ENCODE measurements at regions not wholly inside any gene's neighbourhood (a gene's known extent, or its start where the extent isn't known, plus 50 kb on each side); places are given as distances from the start of the nearest gene placed in this dataset.

DNA sequence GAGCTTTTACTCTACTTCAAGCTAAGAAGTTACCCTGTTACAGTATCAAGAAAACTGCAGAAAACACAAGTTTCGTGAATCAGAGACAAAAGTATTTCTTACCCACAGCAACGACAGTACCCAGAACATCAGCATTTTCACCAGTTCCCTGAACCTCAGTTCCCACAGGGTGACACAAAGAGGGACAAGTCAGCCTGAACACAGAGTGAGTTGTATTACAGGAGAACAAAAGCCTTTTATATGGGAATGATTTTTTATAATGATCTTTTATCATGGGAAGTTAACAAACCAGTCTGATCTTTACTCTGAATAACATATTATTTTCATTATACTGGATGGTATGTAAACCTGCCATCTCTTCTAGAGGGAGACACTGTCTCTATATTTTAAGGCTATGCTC lies 139.0 kb upstream of the ITGA1 start:
- no peak for TF ChIP-seq RAD21 (conservative IDR thresholded peaks at IDR 0.05)
- no peak for TF ChIP-seq MXI1 (conservative IDR thresholded peaks at IDR 0.05; ENCODE audit: poor library complexity, severe bottlenecking)
- no peak for TF ChIP-seq EZH2 (IDR thresholded peaks at IDR 0.05; ENCODE audit: borderline replicate concordance, insufficient read depth, low read length, poor library complexity, severe bottlenecking)
- TF ChIP-seq, protein P1, sequence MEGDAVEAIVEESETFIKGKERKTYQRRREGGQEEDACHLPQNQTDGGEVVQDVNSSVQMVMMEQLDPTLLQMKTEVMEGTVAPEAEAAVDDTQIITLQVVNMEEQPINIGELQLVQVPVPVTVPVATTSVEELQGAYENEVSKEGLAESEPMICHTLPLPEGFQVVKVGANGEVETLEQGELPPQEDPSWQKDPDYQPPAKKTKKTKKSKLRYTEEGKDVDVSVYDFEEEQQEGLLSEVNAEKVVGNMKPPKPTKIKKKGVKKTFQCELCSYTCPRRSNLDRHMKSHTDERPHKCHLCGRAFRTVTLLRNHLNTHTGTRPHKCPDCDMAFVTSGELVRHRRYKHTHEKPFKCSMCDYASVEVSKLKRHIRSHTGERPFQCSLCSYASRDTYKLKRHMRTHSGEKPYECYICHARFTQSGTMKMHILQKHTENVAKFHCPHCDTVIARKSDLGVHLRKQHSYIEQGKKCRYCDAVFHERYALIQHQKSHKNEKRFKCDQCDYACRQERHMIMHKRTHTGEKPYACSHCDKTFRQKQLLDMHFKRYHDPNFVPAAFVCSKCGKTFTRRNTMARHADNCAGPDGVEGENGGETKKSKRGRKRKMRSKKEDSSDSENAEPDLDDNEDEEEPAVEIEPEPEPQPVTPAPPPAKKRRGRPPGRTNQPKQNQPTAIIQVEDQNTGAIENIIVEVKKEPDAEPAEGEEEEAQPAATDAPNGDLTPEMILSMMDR (IDR thresholded peaks at IDR 0.05; ENCODE audit: poor library complexity, severe bottlenecking), result no peak
- no peak for TF ChIP-seq EP300 (conservative IDR thresholded peaks at IDR 0.05; ENCODE audit: poor library complexity, severe bottlenecking)
- no peak overlapping the region for H3K4me3 ChIP-seq (ENCODE audit: low read length)
- no peaks in the 10 kb centered on the region for H3K79me2 ChIP-seq (replicated peaks; ENCODE audit: insufficient read depth, low read length)
- H2AFZ ChIP-seq (ENCODE audit: low read depth, low read length), result no peak overlapping the region
- no peaks in the 10 kb centered on the region for H3F3A ChIP-seq (ENCODE audit: insufficient read depth, low read length, poor library complexity, severe bottlenecking)
- no peak overlapping the region for H3K27ac ChIP-seq (ENCODE audit: low read length)
- no peaks in the 10 kb centered on the region for H3K27me3 ChIP-seq (ENCODE audit: insufficient read depth, low read depth, low read length)
- peaks cover 8% of the 10 kb centered on the region for H3K9me3 ChIP-seq (ENCODE audit: low read length)
- H3K4me2 ChIP-seq (ENCODE audit: low read length), result no peak overlapping the region
- H3K36me3 ChIP-seq (ENCODE audit: insufficient read depth, low read length), result no peaks in the 10 kb centered on the region
- no peaks in the 10 kb centered on the region for H3K9me2 ChIP-seq (ENCODE audit: insufficient read depth, low read length)
- no peaks in the 10 kb centered on the region for H4K20me1 ChIP-seq (ENCODE audit: insufficient read depth)
- H3K9ac ChIP-seq (ENCODE audit: low read length), result no peak overlapping the region

- no peaks in the 10 kb centered on the region for H3F3A ChIP-seq (ENCODE audit: insufficient read depth, low read length, poor library complexity, severe bottlenecking)
- no peaks in the 10 kb centered on the region for H3K27me3 ChIP-seq (ENCODE audit: insufficient read depth, low read depth, low read length)
- no peak overlapping the region for H3K9ac ChIP-seq (ENCODE audit: low read length)
- H2AFZ ChIP-seq (ENCODE audit: low read depth, low read length), result no peak overlapping the region
- no peak overlapping the region for H3K4me3 ChIP-seq (ENCODE audit: low read length)
- no peaks in the 10 kb centered on the region for H4K20me1 ChIP-seq (ENCODE audit: insufficient read depth)
- TF ChIP-seq, protein P2, sequence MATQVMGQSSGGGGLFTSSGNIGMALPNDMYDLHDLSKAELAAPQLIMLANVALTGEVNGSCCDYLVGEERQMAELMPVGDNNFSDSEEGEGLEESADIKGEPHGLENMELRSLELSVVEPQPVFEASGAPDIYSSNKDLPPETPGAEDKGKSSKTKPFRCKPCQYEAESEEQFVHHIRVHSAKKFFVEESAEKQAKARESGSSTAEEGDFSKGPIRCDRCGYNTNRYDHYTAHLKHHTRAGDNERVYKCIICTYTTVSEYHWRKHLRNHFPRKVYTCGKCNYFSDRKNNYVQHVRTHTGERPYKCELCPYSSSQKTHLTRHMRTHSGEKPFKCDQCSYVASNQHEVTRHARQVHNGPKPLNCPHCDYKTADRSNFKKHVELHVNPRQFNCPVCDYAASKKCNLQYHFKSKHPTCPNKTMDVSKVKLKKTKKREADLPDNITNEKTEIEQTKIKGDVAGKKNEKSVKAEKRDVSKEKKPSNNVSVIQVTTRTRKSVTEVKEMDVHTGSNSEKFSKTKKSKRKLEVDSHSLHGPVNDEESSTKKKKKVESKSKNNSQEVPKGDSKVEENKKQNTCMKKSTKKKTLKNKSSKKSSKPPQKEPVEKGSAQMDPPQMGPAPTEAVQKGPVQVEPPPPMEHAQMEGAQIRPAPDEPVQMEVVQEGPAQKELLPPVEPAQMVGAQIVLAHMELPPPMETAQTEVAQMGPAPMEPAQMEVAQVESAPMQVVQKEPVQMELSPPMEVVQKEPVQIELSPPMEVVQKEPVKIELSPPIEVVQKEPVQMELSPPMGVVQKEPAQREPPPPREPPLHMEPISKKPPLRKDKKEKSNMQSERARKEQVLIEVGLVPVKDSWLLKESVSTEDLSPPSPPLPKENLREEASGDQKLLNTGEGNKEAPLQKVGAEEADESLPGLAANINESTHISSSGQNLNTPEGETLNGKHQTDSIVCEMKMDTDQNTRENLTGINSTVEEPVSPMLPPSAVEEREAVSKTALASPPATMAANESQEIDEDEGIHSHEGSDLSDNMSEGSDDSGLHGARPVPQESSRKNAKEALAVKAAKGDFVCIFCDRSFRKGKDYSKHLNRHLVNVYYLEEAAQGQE (IDR thresholded peaks at IDR 0.05; ENCODE audit: borderline replicate concordance), result no peak
- no peak for TF ChIP-seq EP300 (conservative IDR thresholded peaks at IDR 0.05; ENCODE audit: poor library complexity, severe bottlenecking)
- no peak for TF ChIP-seq MXI1 (conservative IDR thresholded peaks at IDR 0.05; ENCODE audit: poor library complexity, severe bottlenecking)
- no peak for TF ChIP-seq POLR2AphosphoS5 (IDR thresholded peaks at IDR 0.05)
- TF ChIP-seq EZH2 (IDR thresholded peaks at IDR 0.05; ENCODE audit: borderline replicate concordance, insufficient read depth, low read length, poor library complexity, severe bottlenecking), result no peak
- TF ChIP-seq TAF1 (IDR thresholded peaks at IDR 0.05; ENCODE audit: low read depth), result no peak
- TF ChIP-seq RAD21 (conservative IDR thresholded peaks at IDR 0.05), result no peak
- no peak for TF ChIP-seq SMC3 (conservative IDR thresholded peaks at IDR 0.05; ENCODE audit: poor library complexity)
- TF ChIP-seq, protein P1 (IDR thresholded peaks at IDR 0.05; ENCODE audit: poor library complexity, severe bottlenecking), result no peak
- no peak overlapping the region for H3K27ac ChIP-seq (ENCODE audit: low read length)
- no peaks in the 10 kb centered on the region for H3K9me3 ChIP-seq (ENCODE audit: low read length)
- no peaks in the 10 kb centered on the region for H3K9me2 ChIP-seq (ENCODE audit: insufficient read depth, low read length)
- no peak overlapping the region for H3K4me2 ChIP-seq (ENCODE audit: low read length)
- no peaks in the 10 kb centered on the region for H3K36me3 ChIP-seq (ENCODE audit: insufficient read depth, low read length)
- no peaks in the 10 kb centered on the region for H3K79me2 ChIP-seq (replicated peaks; ENCODE audit: insufficient read depth, low read length)
Observed at GRCh38 chr5:52655163-52655562, 132.6 kb upstream of the ITGA1 start.
